Activated CD4-positive, alpha-beta T cell treated with anti-CD3 and anti-CD28 coated beads, Interleukin-2, amount 10 ng/mL, durations not matched to agents 7 days and 5 days (primary cell): ENCODE measurements at regions not wholly inside any gene's neighbourhood (a gene's known extent, or its start where the extent isn't known, plus 50 kb on each side); places are given as distances from the start of the nearest gene placed in this dataset.
"Not testable (repeated sequence)": the region's sequence is repeated elsewhere in the genome, so short reads cannot be mapped to it uniquely, and the experiment has no call there.

Source experiments
- CTCF ChIA-PET: fragments of 350-600 bp; sonication (Branson Sonifier 250); formaldehyde crosslinking; loops from one replicate; lab custom pipeline; 2021; ENCODE audit warnings: antibody characterized with exemption; lab: Charles Lee
- POLR2A ChIA-PET: fragments of 350-600 bp; sonication (Branson Sonifier 250); formaldehyde crosslinking; loops from one replicate; lab custom pipeline; 2021; ENCODE audit warnings: antibody characterized with exemption; lab: Charles Lee
- DNase-seq: peaks from one replicate; pipeline ENCODE4 v3.0.0-alpha.2; 2020
- H3K27ac Mint-ChIP-seq: one replicate; pipeline ENCODE4 v1.8.0; 2021; ENCODE audit warnings: mild to moderate bottlenecking, moderate library complexity, mixed read lengths
- H3K27me3 Mint-ChIP-seq: one replicate; pipeline ENCODE4 v1.8.0; 2021; ENCODE audit warnings: mixed read lengths
- H3K36me3 Mint-ChIP-seq: one replicate; pipeline ENCODE4 v1.8.0; 2021; ENCODE audit warnings: low read depth, mixed read lengths
- H3K4me1 Mint-ChIP-seq: one replicate; pipeline ENCODE4 v1.8.0; 2021; ENCODE audit warnings: mixed read lengths
- H3K4me3 Mint-ChIP-seq: one replicate; pipeline ENCODE4 v1.8.0; 2021; ENCODE audit warnings: mild to moderate bottlenecking, moderate library complexity, mixed read lengths
- H3K9me3 Mint-ChIP-seq: one replicate; pipeline ENCODE4 v1.8.0; 2021; ENCODE audit warnings: mixed read lengths

- POLR2A ChIA-PET, H3K27me3 Mint-ChIP-seq, H3K36me3 Mint-ChIP-seq, H3K4me3 Mint-ChIP-seq, H3K27ac Mint-ChIP-seq, H3K4me1 Mint-ChIP-seq, DNase-seq, H3K9me3 Mint-ChIP-seq: not testable (repeated sequence)
- CTCF ChIA-PET: interaction anchor here (0.7 kb wide), 1 partner anchor 140 kb away, joined by 3 read pairs; no protein-coding TSS in a partner anchor
These were observed 151.3 kb upstream of the LRIG1 start for GRCh38 chr3:66652100-66652499.

DNA sequence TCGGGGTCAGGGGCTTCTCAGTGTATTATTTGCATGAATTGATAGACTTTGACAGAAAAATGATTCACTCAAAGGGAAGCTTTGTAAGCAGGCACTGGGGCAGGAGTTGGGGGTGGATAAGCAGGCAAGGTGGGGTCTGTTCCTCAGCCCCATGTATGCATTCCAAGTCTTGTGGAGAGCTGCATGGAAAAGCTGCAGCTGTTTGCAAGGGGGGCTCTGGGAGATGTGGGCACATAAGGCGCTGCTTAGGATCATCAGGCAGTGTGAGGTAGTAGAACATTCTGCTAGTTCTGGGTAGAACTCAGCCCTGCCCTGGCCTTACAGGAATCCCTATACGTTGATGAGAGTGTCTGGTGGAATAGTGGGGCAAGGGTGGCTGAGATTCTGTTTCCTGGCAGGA, 154.2 kb upstream of the LRIG1 start:
- POLR2A ChIA-PET: no interaction called here
- no peak overlapping the region for H3K4me3 Mint-ChIP-seq
- CTCF ChIA-PET: no interaction called here

GRCh38 chr3:66655671-66656070, 154.8 kb upstream of the LRIG1 start:
- Mint-ChIP-seq H3K36me3 (no peaks in the 10 kb centered on the region), H3K27ac (no peak overlapping the region), H3K27me3 (peaks cover 5% of the 10 kb centered on the region), H3K4me3 (no peak overlapping the region), H3K4me1 (no peaks in the 10 kb centered on the region), H3K9me3 (no peaks in the 10 kb centered on the region)
- ChIA-PET POLR2A (no interaction called here), CTCF (no interaction called here)
- no peak for DNase-seq

More for the DNA sequence above, 154.2 kb upstream of the LRIG1 start:
- no peak for DNase-seq
- Mint-ChIP-seq H3K4me1 (no peaks in the 10 kb centered on the region), H3K27me3 (peaks cover 5% of the 10 kb centered on the region), H3K27ac (no peak overlapping the region), H3K9me3 (no peaks in the 10 kb centered on the region), H3K36me3 (no peaks in the 10 kb centered on the region)

DNA sequence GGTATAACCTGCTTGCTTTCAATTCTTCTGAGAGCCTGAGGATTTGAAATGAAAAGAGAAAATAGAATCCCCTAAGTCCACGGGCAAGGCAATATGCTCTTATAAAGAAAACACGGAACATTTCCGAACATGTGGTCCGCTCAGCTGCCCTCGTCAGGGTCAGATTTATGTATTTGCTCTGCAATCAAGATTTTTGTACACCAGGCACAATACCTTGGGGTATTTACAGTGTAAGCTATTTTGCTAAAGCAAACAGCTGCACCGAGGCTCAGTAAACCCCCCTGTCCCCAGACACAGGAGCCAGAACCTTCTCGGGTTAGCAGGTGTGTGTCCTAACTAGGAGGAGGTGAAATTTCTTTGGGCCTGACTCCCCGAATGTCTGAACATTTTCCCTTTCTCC, 155.8 kb upstream of the LRIG1 start:
- H3K4me1 Mint-ChIP-seq: no peaks in the 10 kb centered on the region
- H3K27me3 Mint-ChIP-seq: peaks cover 5% of the 10 kb centered on the region
- no peak for DNase-seq
- H3K9me3 Mint-ChIP-seq: no peaks in the 10 kb centered on the region
- no peak overlapping the region for H3K27ac Mint-ChIP-seq
- H3K4me3 Mint-ChIP-seq: no peak overlapping the region
- CTCF ChIA-PET: no interaction called here
- POLR2A ChIA-PET: no interaction called here
- no peaks in the 10 kb centered on the region for H3K36me3 Mint-ChIP-seq

- Mint-ChIP-seq H3K27ac (no peak overlapping the region), H3K4me1 (no peaks in the 10 kb centered on the region), H3K9me3 (no peaks in the 10 kb centered on the region), H3K27me3 (peaks cover 5% of the 10 kb centered on the region), H3K36me3 (no peaks in the 10 kb centered on the region), H3K4me3 (no peak overlapping the region)
- ChIA-PET CTCF (no interaction called here), POLR2A (interaction anchor here (0.6 kb wide), 1 partner anchor 21 kb away, joined by 3 read pairs; no protein-coding TSS in a partner anchor)
- DNase-seq: no peak
These were observed 158.2 kb upstream of the LRIG1 start for GRCh38 chr3:66659056-66659455.

GRCh38 chr3:66661628-66662027, 160.8 kb upstream of the LRIG1 start:
- DNase-seq: no peak
- Mint-ChIP-seq H3K27ac (no peak overlapping the region), H3K27me3 (peaks cover 5% of the 10 kb centered on the region), H3K9me3 (no peaks in the 10 kb centered on the region), H3K4me3 (no peak overlapping the region), H3K4me1 (no peaks in the 10 kb centered on the region), H3K36me3 (no peaks in the 10 kb centered on the region)
- ChIA-PET CTCF (no interaction called here), POLR2A (no interaction called here)

GRCh38 chr3:66662894-66663293, 162.1 kb upstream of the LRIG1 start:
- ChIA-PET POLR2A (no interaction called here), CTCF (interaction anchor here (0.6 to 1.6 kb wide), 2 partner anchors 19 to 571 kb away, joined by 3 read pairs; no protein-coding TSS in a partner anchor)
- Mint-ChIP-seq H3K27ac (no peak overlapping the region), H3K36me3 (no peaks in the 10 kb centered on the region), H3K4me3 (no peak overlapping the region), H3K4me1 (no peaks in the 10 kb centered on the region), H3K9me3 (no peaks in the 10 kb centered on the region), H3K27me3 (no peaks in the 10 kb centered on the region)
- no peak for DNase-seq

DNA sequence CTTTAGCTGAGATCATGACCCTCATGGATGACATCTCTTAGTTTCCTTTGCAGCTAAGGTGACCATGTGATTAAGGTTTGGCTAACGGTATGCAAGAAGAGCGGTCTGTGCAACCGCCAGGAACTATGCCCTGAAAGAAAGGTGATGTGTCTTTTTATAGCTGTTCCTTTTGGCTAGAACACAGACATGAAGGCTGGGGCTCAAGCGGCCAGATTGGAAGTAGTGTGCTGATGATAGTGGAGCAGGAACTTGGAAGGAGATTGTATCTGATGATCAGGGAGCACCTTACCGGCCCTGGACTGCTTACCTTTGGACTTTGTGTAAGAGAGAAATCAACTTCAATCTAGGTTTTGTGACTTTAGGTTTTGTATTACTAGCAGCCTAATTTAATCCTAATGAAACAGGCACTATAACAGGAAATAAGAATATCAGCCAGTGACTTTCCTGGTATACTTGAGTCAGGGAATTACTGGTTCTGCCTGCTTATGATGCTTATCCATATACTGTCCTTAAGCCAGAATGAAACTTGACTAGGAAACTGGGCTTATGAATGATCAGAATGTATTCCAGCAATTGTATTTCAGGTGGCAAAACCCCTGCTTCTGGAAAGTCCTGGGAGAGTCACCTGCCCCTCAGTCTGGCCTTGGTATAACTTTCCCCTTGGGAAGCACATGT, 164.3 kb upstream of the LRIG1 start:
- no peak for DNase-seq
- no peaks in the 10 kb centered on the region for H3K9me3 Mint-ChIP-seq
- H3K4me3 Mint-ChIP-seq: no peak overlapping the region
- H3K4me1 Mint-ChIP-seq: no peaks in the 10 kb centered on the region
- H3K27ac Mint-ChIP-seq: no peak overlapping the region
- no peaks in the 10 kb centered on the region for H3K27me3 Mint-ChIP-seq
- H3K36me3 Mint-ChIP-seq: no peaks in the 10 kb centered on the region
- ChIA-PET POLR2A (no interaction called here), CTCF (no interaction called here)

- Mint-ChIP-seq H3K4me3 (no peak overlapping the region), H3K27ac (no peak overlapping the region), H3K27me3 (no peaks in the 10 kb centered on the region), H3K9me3 (no peaks in the 10 kb centered on the region), H3K4me1 (no peaks in the 10 kb centered on the region), H3K36me3 (no peaks in the 10 kb centered on the region)
- no peak for DNase-seq
- ChIA-PET CTCF (no interaction called here), POLR2A (no interaction called here)
These were observed 165.5 kb upstream of the LRIG1 start for GRCh38 chr3:66666362-66666761.

GRCh38 chr3:66667263-66667662, 166.4 kb upstream of the LRIG1 start:
- no peaks in the 10 kb centered on the region for H3K9me3 Mint-ChIP-seq

GRCh38 chr3:66671291-66671690, 170.5 kb upstream of the LRIG1 start:
- no peaks in the 10 kb centered on the region for H3K4me1 Mint-ChIP-seq
- no peak for DNase-seq
- no peak overlapping the region for H3K27ac Mint-ChIP-seq
- H3K4me3 Mint-ChIP-seq: no peak overlapping the region
- no peaks in the 10 kb centered on the region for H3K9me3 Mint-ChIP-seq
- H3K36me3 Mint-ChIP-seq: no peaks in the 10 kb centered on the region
- ChIA-PET POLR2A (no interaction called here), CTCF (no interaction called here)
- no peaks in the 10 kb centered on the region for H3K27me3 Mint-ChIP-seq

More at GRCh38 chr3:66667263-66667662, 166.4 kb upstream of the LRIG1 start:
- no peaks in the 10 kb centered on the region for H3K27me3 Mint-ChIP-seq
- no peaks in the 10 kb centered on the region for H3K4me1 Mint-ChIP-seq
- ChIA-PET POLR2A (no interaction called here), CTCF (no interaction called here)
- no peaks in the 10 kb centered on the region for H3K36me3 Mint-ChIP-seq
- no peak overlapping the region for H3K4me3 Mint-ChIP-seq
- H3K27ac Mint-ChIP-seq: no peak overlapping the region
- DNase-seq: no peak

- Mint-ChIP-seq H3K4me1 (no peaks in the 10 kb centered on the region), H3K9me3 (no peaks in the 10 kb centered on the region), H3K36me3 (no peaks in the 10 kb centered on the region), H3K4me3 (no peak overlapping the region), H3K27me3 (no peaks in the 10 kb centered on the region), H3K27ac (no peak overlapping the region)
- ChIA-PET POLR2A (no interaction called here), CTCF (no interaction called here)
- DNase-seq: no peak
These were observed 172.0 kb upstream of the LRIG1 start for GRCh38 chr3:66672830-66673229.

DNA sequence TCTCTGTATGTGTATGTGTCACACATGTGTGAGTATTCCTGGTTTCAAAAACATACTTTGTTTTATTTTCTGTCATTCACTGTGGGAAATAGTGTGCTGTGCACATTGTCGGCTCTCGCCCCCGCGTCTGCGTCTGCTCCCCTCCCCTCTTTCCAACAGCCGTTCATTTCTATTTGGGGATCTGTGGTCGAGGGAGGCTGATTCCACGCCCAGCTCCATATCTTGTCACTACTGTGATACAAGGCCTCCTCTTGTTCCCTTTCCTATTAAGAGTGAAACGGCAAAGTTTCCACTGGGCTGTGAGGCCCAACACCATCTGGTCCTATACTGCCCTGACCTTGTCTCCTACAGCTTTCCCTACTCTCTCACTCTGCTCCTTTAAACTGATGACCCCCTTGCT, 172.5 kb upstream of the LRIG1 start:
- POLR2A ChIA-PET: no interaction called here
- Mint-ChIP-seq H3K4me1 (no peaks in the 10 kb centered on the region), H3K27ac (no peak overlapping the region), H3K4me3 (no peak overlapping the region), H3K36me3 (no peaks in the 10 kb centered on the region), H3K27me3 (peaks cover under 1% of the 10 kb centered on the region), H3K9me3 (no peaks in the 10 kb centered on the region)
- CTCF ChIA-PET: no interaction called here
- no peak for DNase-seq

DNA sequence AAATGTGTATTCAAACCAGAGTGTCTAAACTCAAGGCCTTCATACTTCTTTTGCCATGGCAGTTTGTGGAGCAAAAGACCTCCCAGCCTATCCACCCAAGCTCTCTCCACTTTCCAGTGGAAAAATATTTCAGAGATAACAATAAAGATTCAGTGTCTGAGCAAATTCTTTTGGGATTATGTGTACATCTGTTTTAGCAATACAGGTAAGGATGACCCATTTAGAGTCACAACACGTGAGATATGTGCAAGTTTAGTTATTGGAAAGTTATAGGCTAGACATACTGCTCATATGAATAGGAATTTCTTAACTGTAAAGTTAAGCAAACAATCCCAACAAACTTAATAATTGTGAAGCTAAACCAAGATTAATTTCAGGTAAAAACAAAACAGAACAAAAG, 174.5 kb upstream of the LRIG1 start:
- no peak overlapping the region for H3K27ac Mint-ChIP-seq
- ChIA-PET POLR2A (no interaction called here), CTCF (no interaction called here)
- peaks cover 14% of the 10 kb centered on the region for H3K27me3 Mint-ChIP-seq
- no peaks in the 10 kb centered on the region for H3K36me3 Mint-ChIP-seq
- no peak for DNase-seq
- H3K9me3 Mint-ChIP-seq: no peaks in the 10 kb centered on the region
- H3K4me1 Mint-ChIP-seq: no peaks in the 10 kb centered on the region
- H3K4me3 Mint-ChIP-seq: no peak overlapping the region
